ENCODE measurements at regions not wholly inside any gene's neighbourhood (a gene's known extent, or its start where the extent isn't known, plus 50 kb on each side); places are given as distances from the start of the nearest gene placed in this dataset.

GRCh38 chr5:58099257-58099656 is 360.6 kb downstream of the PLK2 start:
- no peak for DNase-seq

GRCh38 chr5:58094031-58094430 is 365.9 kb downstream of the PLK2 start:
- no peak for DNase-seq

GRCh38 chr5:58090704-58091103 is 369.2 kb downstream of the PLK2 start:
- no peak for DNase-seq

GRCh38 chr5:58088941-58089340 is 370.9 kb downstream of the PLK2 start:
- DNase-seq = no peak

GRCh38 chr5:58087905-58088304 is 372.0 kb downstream of the PLK2 start:
- no peak for DNase-seq

- DNase-seq = no peak
Observed at GRCh38 chr5:58087123-58087522, 372.8 kb downstream of the PLK2 start.

GRCh38 chr5:58085800-58086199 is 374.1 kb downstream of the PLK2 start:
- DNase-seq = no peak

GRCh38 chr5:58081435-58081834 is 378.5 kb downstream of the PLK2 start:
- DNase-seq = no peak

- DNase-seq = no peak
Observed at GRCh38 chr5:58080573-58080972, 379.3 kb downstream of the PLK2 start.

- DNase-seq = no peak
Observed at GRCh38 chr5:58077966-58078365, 381.9 kb downstream of the PLK2 start.

GRCh38 chr5:58077416-58077815 is 382.5 kb downstream of the PLK2 start:
- no peak for DNase-seq

- DNase-seq = no peak
Observed at GRCh38 chr5:58076483-58077257, 383.2 kb downstream of the PLK2 start.

GRCh38 chr5:58075907-58076306 is 384.0 kb downstream of the PLK2 start:
- DNase-seq = no peak

GRCh38 chr5:58074717-58075116 is 385.2 kb downstream of the PLK2 start:
- DNase-seq = no peak

GRCh38 chr5:58074222-58074621 is 385.7 kb downstream of the PLK2 start:
- DNase-seq = no peak

GRCh38 chr5:58073243-58073642 is 386.6 kb downstream of the PLK2 start:
- no peak for DNase-seq

- DNase-seq = no peak
Observed at GRCh38 chr5:58072300-58072965, 387.5 kb downstream of the PLK2 start.

- no peak for DNase-seq
Observed at GRCh38 chr5:58071566-58071965, 388.3 kb downstream of the PLK2 start.

- DNase-seq = no peak
Observed at GRCh38 chr5:58069846-58070245, 390.0 kb downstream of the PLK2 start.

GRCh38 chr5:58069016-58069705 is 390.7 kb downstream of the PLK2 start:
- no peak for DNase-seq

GRCh38 chr5:58066557-58066956 is 393.3 kb downstream of the PLK2 start:
- no peak for DNase-seq

- no peak for DNase-seq
Observed at GRCh38 chr5:58066076-58066475, 393.8 kb downstream of the PLK2 start.

GRCh38 chr5:58064801-58065200 is 395.1 kb downstream of the PLK2 start:
- DNase-seq = no peak

- DNase-seq = no peak
Observed at GRCh38 chr5:58060996-58061395, 398.9 kb downstream of the PLK2 start.

Data from suppressor macrophage treated with lipopolysaccharide for 4 hours (primary cell).